Breast epithelium (tissue), 3 donors: ENCODE measurements at regions not wholly inside any gene's neighbourhood (a gene's known extent, or its start where the extent isn't known, plus 50 kb on each side); places are given as distances from the start of the nearest gene placed in this dataset.

Experiments used
- CTCF ChIP-seq, 3 donors: fragments of 450-650 bp; IDR thresholded peaks; one replicate each; pipeline ENCODE4 v1.5.1; 2016 to 2017; ENCODE audit warnings: antibody characterized with exemption in 3 of 3, mild to moderate bottlenecking in 3 of 3, moderate library complexity in 3 of 3
- POLR2A ChIP-seq: fragments of 450-650 bp; IDR thresholded peaks from one replicate; pipeline ENCODE4 v1.6.1; 2016; ENCODE audit warnings: antibody characterized with exemption, mild to moderate bottlenecking, moderate library complexity
- POLR2AphosphoS5 ChIP-seq, 3 donors: sonication (generic); formaldehyde crosslinking; IDR thresholded peaks; one replicate each; pipeline ENCODE4 v1.6.1; 2017; ENCODE audit warnings: antibody characterized with exemption in 3 of 3

- TF ChIP-seq CTCF (IDR thresholded peaks at IDR 0.05) (no peak), POLR2AphosphoS5 (IDR thresholded peaks at IDR 0.05) (no peak), POLR2A (no peak)
Measured at GRCh38 chrX:69065451-69065850, 99.8 kb downstream of the PJA1 start.
